Hippocampal formation (tissue), 2 donors: ENCODE measurements at regions not wholly inside any gene's neighbourhood (a gene's known extent, or its start where the extent isn't known, plus 50 kb on each side); places are given as distances from the start of the nearest gene placed in this dataset.
"Not testable (repeated sequence)": the region's sequence is repeated elsewhere in the genome, so short reads cannot be mapped to it uniquely, and the experiment has no call there.

Experiments
- DNase-seq, 2 donors: peaks; one replicate each; lab custom pipeline; 2025; lab: John Stamatoyannopoulos, UW

GRCh38 chr14:76699209-76699938, 61.9 kb upstream of the VASH1 start:
- DNase-seq, result no peak

GRCh38 chr14:76699939-76700590, 61.2 kb upstream of the VASH1 start:
- no peak for DNase-seq

- no peak for DNase-seq
Observed at GRCh38 chr14:76701436-76701835, 59.8 kb upstream of the VASH1 start.

GRCh38 chr14:76701981-76702380, 59.3 kb upstream of the VASH1 start:
- DNase-seq, result no peak

- DNase-seq, result no peak
Observed at GRCh38 chr14:76705214-76705613, 56.1 kb upstream of the VASH1 start.

- DNase-seq, result not testable (repeated sequence)
Observed at GRCh38 chr14:76706207-76706606, 55.1 kb upstream of the VASH1 start.

- DNase-seq, result no peak
Observed at GRCh38 chr14:76706811-76707210, 54.5 kb upstream of the VASH1 start.

- no peak for DNase-seq
Observed at GRCh38 chr14:76708028-76708427, 53.2 kb upstream of the VASH1 start.

GRCh38 chr14:76708771-76709170, 52.5 kb upstream of the VASH1 start:
- no peak for DNase-seq

GRCh38 chr14:76710056-76711010, 50.9 kb upstream of the VASH1 start:
- peak in 1 of 2 donors; percentile 81 for DNase-seq
